ENCODE measurements at regions not wholly inside any gene's neighbourhood (a gene's known extent, or its start where the extent isn't known, plus 50 kb on each side); places are given as distances from the start of the nearest gene placed in this dataset.
"Not testable (repeated sequence)": the region's sequence is repeated elsewhere in the genome, so short reads cannot be mapped to it uniquely, and the experiment has no call there.

GRCh38 chr1:149354579-149354978 lies 120.3 kb upstream of the NBPF19 start:
- TF ChIP-seq CTCF (IDR thresholded peaks at IDR 0.05; ENCODE audit: insufficient read depth, low read length, poor library complexity, severe bottlenecking); EZH2phosphoT487 (conservative IDR thresholded peaks at IDR 0.05; ENCODE audit: low read length): not testable (repeated sequence)
